WTC11 (cell line): ENCODE measurements at regions not wholly inside any gene's neighbourhood (a gene's known extent, or its start where the extent isn't known, plus 50 kb on each side); places are given as distances from the start of the nearest gene placed in this dataset.

Source experiments
- ATAC-seq: fragments of 200-7000 bp; cut with Tn5 transposase; 2 replicates; pipeline ENCODE4 v1.10.0; 2021; ENCODE audit warnings: mild to moderate bottlenecking, moderate library complexity
- CTCF ChIA-PET: fragments of 300-600 bp; sonication (Branson Sonifier 250); formaldehyde crosslinking; loops from one replicate; lab custom pipeline; 2021; ENCODE audit warnings: antibody characterized with exemption; lab: Charles Lee
- POLR2A ChIA-PET: fragments of 350-600 bp; sonication (Branson Sonifier 250); formaldehyde crosslinking; loops from one replicate; lab custom pipeline; 2021; ENCODE audit warnings: antibody characterized with exemption; lab: Charles Lee
- DNase-seq: peaks from one replicate; pipeline ENCODE4 v3.0.0; 2021; ENCODE audit warnings: low spot score
- H3K27ac Mint-ChIP-seq: 2 replicates; pipeline ENCODE4 v1.8.0; 2021; ENCODE audit warnings: mixed read lengths
- H3K27me3 Mint-ChIP-seq: 2 replicates; pipeline ENCODE4 v1.8.0; 2021; ENCODE audit warnings: low read depth, mild to moderate bottlenecking, moderate library complexity, mixed read lengths
- H3K36me3 Mint-ChIP-seq: 2 replicates; pipeline ENCODE4 v1.8.0; 2021; ENCODE audit warnings: mixed read lengths
- H3K4me1 Mint-ChIP-seq: 2 replicates; pipeline ENCODE4 v1.8.0; 2022; ENCODE audit warnings: mixed read lengths
- H3K4me3 Mint-ChIP-seq: 2 replicates; pipeline ENCODE4 v1.8.0; 2021; ENCODE audit warnings: mild to moderate bottlenecking, moderate library complexity, mixed read lengths
- H3K9me3 Mint-ChIP-seq: 2 replicates; pipeline ENCODE4 v1.8.0; 2021; ENCODE audit warnings: mixed read lengths
- CBFB ChIP-seq: sonication (generic); formaldehyde crosslinking; IDR thresholded peaks from 2 replicates; pipeline ENCODE4 v1.8.1; 2022; ENCODE audit warnings: mild to moderate bottlenecking, low read depth, missing genetic modification reagents
- ESRRA ChIP-seq: sonication (generic); formaldehyde crosslinking; IDR thresholded peaks from 2 replicates; pipeline ENCODE4 v1.8.1; 2022; ENCODE audit warnings: mild to moderate bottlenecking, missing genetic modification reagents, borderline replicate concordance
- GRHL2 ChIP-seq: fragments of 250-450 bp; sonication (Bioruptor Pico); IDR thresholded peaks from 2 replicates; pipeline ENCODE4 v1.8.0; 2022; ENCODE audit warnings: mild to moderate bottlenecking, moderate library complexity; ENCODE audit not compliant: insufficient replicate concordance, severe bottlenecking
- JAZF1 ChIP-seq: fragments of 250-450 bp; sonication (Bioruptor Pico); IDR thresholded peaks from 2 replicates; pipeline ENCODE4 v1.9.0; 2021; ENCODE audit warnings: moderate library complexity, mild to moderate bottlenecking, inconsistent platforms
- NFYB ChIP-seq: sonication (generic); formaldehyde crosslinking; conservative IDR thresholded peaks from 2 replicates; pipeline ENCODE4 v1.8.0; 2022; ENCODE audit warnings: low read depth, missing genetic modification reagents
- OVOL2 ChIP-seq: fragments of 250-450 bp; sonication (Bioruptor Pico); IDR thresholded peaks from 2 replicates; pipeline ENCODE4 v1.9.0; 2021; ENCODE audit warnings: mild to moderate bottlenecking, borderline replicate concordance
- RELA ChIP-seq: sonication (generic); formaldehyde crosslinking; IDR thresholded peaks from 2 replicates; pipeline ENCODE4 v1.8.1; 2022; ENCODE audit warnings: missing genetic modification reagents, mild to moderate bottlenecking, borderline replicate concordance
- SMAD3 ChIP-seq: sonication (generic); formaldehyde crosslinking; IDR thresholded peaks from 2 replicates; pipeline ENCODE4 v1.8.0; 2022; ENCODE audit warnings: missing genetic modification reagents, mild to moderate bottlenecking, borderline replicate concordance
- TEAD1 ChIP-seq: sonication (generic); formaldehyde crosslinking; IDR thresholded peaks from 2 replicates; pipeline ENCODE4 v1.8.0; 2022; ENCODE audit warnings: mild to moderate bottlenecking, missing genetic modification reagents
- ZBTB21 ChIP-seq: sonication (generic); formaldehyde crosslinking; IDR thresholded peaks from 2 replicates; pipeline ENCODE4 v1.8.1; 2023; ENCODE audit warnings: mild to moderate bottlenecking, missing genetic modification reagents, borderline replicate concordance
- ZNF219 ChIP-seq: sonication (generic); formaldehyde crosslinking; IDR thresholded peaks from 2 replicates; pipeline ENCODE4 v1.8.0; 2023; ENCODE audit warnings: missing genetic modification reagents, mild to moderate bottlenecking, borderline replicate concordance
- ZNF671 ChIP-seq: fragments of 250-450 bp; sonication (Bioruptor Pico); IDR thresholded peaks from 2 replicates; pipeline ENCODE4 v1.8.0; 2021; ENCODE audit warnings: mild to moderate bottlenecking
- TF ChIP-seq, protein P1 (sequence below): fragments of 250-450 bp; sonication (Bioruptor Pico); conservative IDR thresholded peaks from 2 replicates; pipeline ENCODE4 v1.9.0; 2021; ENCODE audit warnings: mild to moderate bottlenecking
- TF ChIP-seq, protein P2 (sequence below): fragments of 250-450 bp; sonication (Bioruptor Pico); IDR thresholded peaks from 2 replicates; pipeline ENCODE4 v1.9.0; 2021; ENCODE audit warnings: mild to moderate bottlenecking
- TF ChIP-seq, protein P3 (sequence below): sonication (generic); formaldehyde crosslinking; IDR thresholded peaks from 2 replicates; pipeline ENCODE4 v1.8.1; 2022; ENCODE audit warnings: mild to moderate bottlenecking, moderate library complexity, missing genetic modification reagents
- TF ChIP-seq, protein P4 (sequence below): sonication (generic); formaldehyde crosslinking; IDR thresholded peaks from 2 replicates; pipeline ENCODE4 v1.8.1; 2022; ENCODE audit warnings: mild to moderate bottlenecking, missing genetic modification reagents, moderate library complexity, borderline replicate concordance
- TF ChIP-seq, protein P5 (sequence below): sonication (generic); formaldehyde crosslinking; IDR thresholded peaks from 2 replicates; pipeline ENCODE4 v1.8.0; 2022; ENCODE audit warnings: mild to moderate bottlenecking, missing genetic modification reagents
- TF ChIP-seq, protein P6 (sequence below): fragments of 250-450 bp; sonication (Bioruptor Pico); IDR thresholded peaks from 2 replicates; pipeline ENCODE4 v2.1.2; 2022; ENCODE audit warnings: mild to moderate bottlenecking, moderate library complexity

DNA sequence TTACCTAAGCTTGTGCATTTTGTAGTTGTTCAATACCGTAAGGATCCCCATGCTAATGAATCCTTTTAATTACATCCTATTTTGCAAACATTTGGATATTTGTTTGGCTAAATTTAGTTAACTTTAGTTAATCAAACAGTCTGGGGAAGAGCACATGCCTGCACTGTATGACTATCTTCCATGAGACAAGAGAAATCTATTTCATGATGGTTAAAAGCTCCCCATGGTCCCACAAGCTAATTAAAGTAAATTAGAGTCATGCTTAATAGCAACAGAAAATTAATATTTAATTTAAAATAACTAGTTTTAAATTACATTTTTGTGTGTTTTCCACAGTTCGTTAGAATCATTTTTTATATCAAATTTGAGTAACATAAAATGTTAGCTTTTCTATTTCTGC lies 95.4 kb upstream of the S1PR1 start (continued):
- TF ChIP-seq, protein P1, sequence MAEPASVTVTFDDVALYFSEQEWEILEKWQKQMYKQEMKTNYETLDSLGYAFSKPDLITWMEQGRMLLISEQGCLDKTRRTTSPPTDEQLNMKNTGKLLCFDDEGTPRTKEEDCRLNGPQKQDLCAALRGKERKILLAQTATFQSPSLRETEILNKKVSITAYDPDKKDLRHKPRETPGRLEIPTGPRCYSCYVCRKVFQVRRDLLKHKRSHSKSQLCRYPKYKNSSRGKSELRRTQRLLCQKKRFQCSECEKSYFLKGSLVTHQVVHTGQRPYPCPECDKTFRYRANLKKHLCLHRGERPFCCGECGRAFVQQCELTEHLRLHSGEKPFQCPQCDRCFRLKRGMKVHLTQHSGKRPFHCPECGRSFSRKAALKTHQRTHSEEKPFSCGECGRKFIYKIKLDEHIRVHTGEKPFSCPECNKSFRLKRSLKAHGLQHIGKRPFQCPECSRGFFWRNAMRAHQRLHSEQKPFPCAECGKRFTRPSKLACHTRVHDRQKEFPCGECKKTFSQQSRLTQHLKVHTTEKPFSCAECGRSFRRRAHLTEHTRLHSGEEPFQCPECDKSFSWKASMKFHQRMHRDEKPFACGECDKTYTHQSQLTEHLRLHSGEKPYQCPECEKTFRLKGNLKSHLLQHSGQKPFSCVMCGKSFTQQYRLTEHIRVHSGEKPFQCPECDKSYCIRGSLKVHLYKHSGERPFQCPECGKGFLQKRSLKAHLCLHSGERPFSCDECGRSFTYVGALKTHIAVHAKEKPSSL = no peak

DNA sequence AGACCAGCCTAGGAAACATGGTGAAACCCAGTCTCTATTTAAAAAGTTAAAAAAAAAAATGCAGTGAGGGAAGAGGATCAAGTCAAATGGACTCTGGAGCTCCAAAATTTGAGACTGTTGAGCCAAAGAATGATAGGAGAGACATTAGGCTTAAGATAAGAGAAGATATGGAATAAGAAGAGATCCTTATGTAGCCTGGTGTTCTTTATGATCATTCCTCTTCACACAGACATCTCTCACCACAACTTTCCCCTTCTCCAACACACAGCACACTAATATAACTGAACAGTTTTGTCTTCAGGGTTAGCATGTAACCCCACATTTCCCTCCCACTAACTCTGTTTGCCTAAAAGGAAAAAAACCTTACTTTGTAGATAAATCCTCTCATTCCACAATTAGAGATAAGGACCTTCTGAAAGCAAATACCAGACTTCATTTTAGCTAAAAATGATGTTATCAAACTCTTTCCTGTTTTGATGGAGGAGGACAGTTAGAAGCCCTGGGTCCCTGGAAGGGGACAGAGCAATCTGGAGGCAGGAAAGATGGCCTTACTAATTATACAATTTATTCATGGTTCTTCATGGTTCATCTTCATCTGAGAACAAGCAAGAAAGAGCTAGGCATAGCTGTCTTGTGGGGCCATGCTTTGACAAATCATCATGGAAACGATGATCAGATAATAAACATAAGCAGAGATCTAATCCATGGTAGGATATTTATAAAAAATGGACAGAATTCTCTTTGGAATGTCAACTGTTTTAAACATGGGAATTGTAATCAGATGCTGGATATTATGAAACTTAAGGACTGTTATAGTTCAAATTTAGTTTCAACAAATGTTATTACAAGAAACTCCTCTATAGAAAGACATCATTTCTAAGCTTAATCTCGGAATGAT lies 96.7 kb upstream of the S1PR1 start:
- Mint-ChIP-seq H3K27me3 (no peaks in the 10 kb centered on the region), H3K4me3 (no peak overlapping the region), H3K4me1 (peaks cover 31% of the 10 kb centered on the region), H3K36me3 (no peaks in the 10 kb centered on the region), H3K9me3 (no peaks in the 10 kb centered on the region), H3K27ac (no peak overlapping the region)
- ATAC-seq (no peak), DNase-seq (no peak)
- POLR2A ChIA-PET = no interaction called here
- TF ChIP-seq NFYB (CRISPR knock-in tag) = no peak
- no peak for TF ChIP-seq OVOL2 (CRISPR knock-in tag)
- no peak for TF ChIP-seq ZNF219 (CRISPR knock-in tag)
- TF ChIP-seq, protein P2, sequence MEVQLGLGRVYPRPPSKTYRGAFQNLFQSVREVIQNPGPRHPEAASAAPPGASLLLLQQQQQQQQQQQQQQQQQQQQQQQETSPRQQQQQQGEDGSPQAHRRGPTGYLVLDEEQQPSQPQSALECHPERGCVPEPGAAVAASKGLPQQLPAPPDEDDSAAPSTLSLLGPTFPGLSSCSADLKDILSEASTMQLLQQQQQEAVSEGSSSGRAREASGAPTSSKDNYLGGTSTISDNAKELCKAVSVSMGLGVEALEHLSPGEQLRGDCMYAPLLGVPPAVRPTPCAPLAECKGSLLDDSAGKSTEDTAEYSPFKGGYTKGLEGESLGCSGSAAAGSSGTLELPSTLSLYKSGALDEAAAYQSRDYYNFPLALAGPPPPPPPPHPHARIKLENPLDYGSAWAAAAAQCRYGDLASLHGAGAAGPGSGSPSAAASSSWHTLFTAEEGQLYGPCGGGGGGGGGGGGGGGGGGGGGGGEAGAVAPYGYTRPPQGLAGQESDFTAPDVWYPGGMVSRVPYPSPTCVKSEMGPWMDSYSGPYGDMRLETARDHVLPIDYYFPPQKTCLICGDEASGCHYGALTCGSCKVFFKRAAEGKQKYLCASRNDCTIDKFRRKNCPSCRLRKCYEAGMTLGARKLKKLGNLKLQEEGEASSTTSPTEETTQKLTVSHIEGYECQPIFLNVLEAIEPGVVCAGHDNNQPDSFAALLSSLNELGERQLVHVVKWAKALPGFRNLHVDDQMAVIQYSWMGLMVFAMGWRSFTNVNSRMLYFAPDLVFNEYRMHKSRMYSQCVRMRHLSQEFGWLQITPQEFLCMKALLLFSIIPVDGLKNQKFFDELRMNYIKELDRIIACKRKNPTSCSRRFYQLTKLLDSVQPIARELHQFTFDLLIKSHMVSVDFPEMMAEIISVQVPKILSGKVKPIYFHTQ (CRISPR knock-in tag) = no peak
- TF ChIP-seq ZBTB21 (CRISPR knock-in tag) = no peak
- TF ChIP-seq ESRRA (CRISPR knock-in tag) = no peak
- TF ChIP-seq, protein P3, sequence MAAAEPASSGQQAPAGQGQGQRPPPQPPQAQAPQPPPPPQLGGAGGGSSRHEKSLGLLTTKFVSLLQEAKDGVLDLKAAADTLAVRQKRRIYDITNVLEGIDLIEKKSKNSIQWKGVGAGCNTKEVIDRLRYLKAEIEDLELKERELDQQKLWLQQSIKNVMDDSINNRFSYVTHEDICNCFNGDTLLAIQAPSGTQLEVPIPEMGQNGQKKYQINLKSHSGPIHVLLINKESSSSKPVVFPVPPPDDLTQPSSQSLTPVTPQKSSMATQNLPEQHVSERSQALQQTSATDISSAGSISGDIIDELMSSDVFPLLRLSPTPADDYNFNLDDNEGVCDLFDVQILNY (CRISPR knock-in tag) = no peak
- no peak for TF ChIP-seq ZNF671 (CRISPR knock-in tag)
- TF ChIP-seq GRHL2 (CRISPR knock-in tag) = no peak
- no peak for TF ChIP-seq TEAD1 (CRISPR knock-in tag)
- no peak for TF ChIP-seq SMAD3 (CRISPR knock-in tag)
- TF ChIP-seq, protein P4, sequence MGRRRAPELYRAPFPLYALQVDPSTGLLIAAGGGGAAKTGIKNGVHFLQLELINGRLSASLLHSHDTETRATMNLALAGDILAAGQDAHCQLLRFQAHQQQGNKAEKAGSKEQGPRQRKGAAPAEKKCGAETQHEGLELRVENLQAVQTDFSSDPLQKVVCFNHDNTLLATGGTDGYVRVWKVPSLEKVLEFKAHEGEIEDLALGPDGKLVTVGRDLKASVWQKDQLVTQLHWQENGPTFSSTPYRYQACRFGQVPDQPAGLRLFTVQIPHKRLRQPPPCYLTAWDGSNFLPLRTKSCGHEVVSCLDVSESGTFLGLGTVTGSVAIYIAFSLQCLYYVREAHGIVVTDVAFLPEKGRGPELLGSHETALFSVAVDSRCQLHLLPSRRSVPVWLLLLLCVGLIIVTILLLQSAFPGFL (CRISPR knock-in tag) = no peak
- TF ChIP-seq CBFB (CRISPR knock-in tag) = no peak
- TF ChIP-seq, protein P5, sequence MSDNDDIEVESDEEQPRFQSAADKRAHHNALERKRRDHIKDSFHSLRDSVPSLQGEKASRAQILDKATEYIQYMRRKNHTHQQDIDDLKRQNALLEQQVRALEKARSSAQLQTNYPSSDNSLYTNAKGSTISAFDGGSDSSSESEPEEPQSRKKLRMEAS (CRISPR knock-in tag) = no peak
- TF ChIP-seq, protein P6, sequence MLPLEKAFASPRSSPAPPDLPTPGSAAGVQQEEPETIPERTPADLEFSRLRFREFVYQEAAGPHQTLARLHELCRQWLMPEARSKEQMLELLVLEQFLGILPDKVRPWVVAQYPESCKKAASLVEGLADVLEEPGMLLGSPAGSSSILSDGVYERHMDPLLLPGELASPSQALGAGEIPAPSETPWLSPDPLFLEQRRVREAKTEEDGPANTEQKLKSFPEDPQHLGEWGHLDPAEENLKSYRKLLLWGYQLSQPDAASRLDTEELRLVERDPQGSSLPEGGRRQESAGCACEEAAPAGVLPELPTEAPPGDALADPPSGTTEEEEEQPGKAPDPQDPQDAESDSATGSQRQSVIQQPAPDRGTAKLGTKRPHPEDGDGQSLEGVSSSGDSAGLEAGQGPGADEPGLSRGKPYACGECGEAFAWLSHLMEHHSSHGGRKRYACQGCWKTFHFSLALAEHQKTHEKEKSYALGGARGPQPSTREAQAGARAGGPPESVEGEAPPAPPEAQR = no peak
- no peak for TF ChIP-seq JAZF1 (CRISPR knock-in tag)
- TF ChIP-seq RELA = no peak
- CTCF ChIA-PET = interaction anchor here (1.1 kb wide), 1 partner anchor 148 kb away, joined by 4 read pairs; no protein-coding TSS in a partner anchor
